H9 (cell line): ENCODE measurements at regions not wholly inside any gene's neighbourhood (a gene's known extent, or its start where the extent isn't known, plus 50 kb on each side); places are given as distances from the start of the nearest gene placed in this dataset.

Experiments used
- DNase-seq: peaks from one replicate; pipeline ENCODE4 v3.0.0-alpha.2; 2017
- H2AFZ ChIP-seq: one replicate; pipeline ENCODE4 v1.6.1; 2013; ENCODE audit warnings: mild to moderate bottlenecking, low read length, control low read depth, moderate library complexity
- H2AK5ac ChIP-seq: 2 replicates; pipeline ENCODE4 v1.6.1; 2013; ENCODE audit warnings: low read length, control low read depth, mixed read lengths; ENCODE audit not compliant: insufficient read length
- H2BK120ac ChIP-seq: one replicate; pipeline ENCODE4 v1.6.1; 2013; ENCODE audit warnings: low read depth, mild to moderate bottlenecking, low read length, control low read depth, inconsistent platforms; ENCODE audit not compliant: poor library complexity, severe bottlenecking
- H2BK12ac ChIP-seq: 2 replicates; pipeline ENCODE4 v1.6.1; 2013; ENCODE audit warnings: low read length, control low read depth, mixed read lengths, low read depth; ENCODE audit not compliant: insufficient read length
- H2BK15ac ChIP-seq: 2 replicates; pipeline ENCODE4 v1.6.1; 2013; ENCODE audit warnings: low read depth, low read length, control low read depth
- H2BK20ac ChIP-seq: one replicate; pipeline ENCODE4 v1.6.1; 2013; ENCODE audit warnings: low read depth, mild to moderate bottlenecking, low read length, control low read depth, inconsistent platforms; ENCODE audit not compliant: poor library complexity, severe bottlenecking
- H2BK5ac ChIP-seq: 2 replicates; pipeline ENCODE4 v1.6.1; 2013; ENCODE audit warnings: low read length, control low read depth, mixed read lengths; ENCODE audit not compliant: insufficient read length
- H3K14ac ChIP-seq: 2 replicates; pipeline ENCODE4 v1.6.1; 2013; ENCODE audit warnings: low read length, control low read depth; ENCODE audit not compliant: insufficient read depth
- H3K18ac ChIP-seq: 2 replicates; pipeline ENCODE4 v1.6.1; 2013; ENCODE audit warnings: low read depth, mild to moderate bottlenecking, mixed read lengths, low read length, control low read depth; ENCODE audit not compliant: insufficient read length
- H3K23ac ChIP-seq: 2 replicates; pipeline ENCODE4 v1.6.1; 2013; ENCODE audit warnings: low read length, control low read depth, mixed read lengths, low read depth; ENCODE audit not compliant: insufficient read length
- H3K23me2 ChIP-seq: 2 replicates; pipeline ENCODE4 v1.6.1; 2013; ENCODE audit warnings: low read depth, mild to moderate bottlenecking, mixed read lengths, low read length, control low read depth; ENCODE audit not compliant: insufficient read length, poor library complexity, severe bottlenecking
- H3K27ac ChIP-seq: 2 replicates; pipeline ENCODE4 v1.5.1; 2013; ENCODE audit warnings: low read length, control low read depth, mixed read lengths, low read depth; ENCODE audit not compliant: insufficient read length
- H3K27me3 ChIP-seq: 2 replicates; pipeline ENCODE4 v1.6.1; 2013; ENCODE audit warnings: low read length, control low read depth, inconsistent platforms; ENCODE audit not compliant: insufficient read depth
- H3K4ac ChIP-seq: 2 replicates; pipeline ENCODE4 v1.6.1; 2013; ENCODE audit warnings: low read depth, mild to moderate bottlenecking, control low read depth, inconsistent platforms, low read length, moderate library complexity
- H3K4me1 ChIP-seq: 2 replicates; pipeline ENCODE4 v1.6.1; 2013; ENCODE audit warnings: low read length, control low read depth, inconsistent platforms; ENCODE audit not compliant: insufficient read depth
- H3K4me2 ChIP-seq: 2 replicates; pipeline ENCODE4 v1.6.1; 2013; ENCODE audit warnings: low read length, control low read depth, mixed read lengths; ENCODE audit not compliant: insufficient read length, insufficient read depth
- H3K56ac ChIP-seq: 2 replicates; pipeline ENCODE4 v1.6.1; 2013; ENCODE audit warnings: low read depth, mild to moderate bottlenecking, mixed read lengths, low read length, control low read depth; ENCODE audit not compliant: insufficient read length
- H3K79me1 ChIP-seq: 2 replicates; pipeline ENCODE4 v1.6.1; 2013; ENCODE audit warnings: low read depth, mild to moderate bottlenecking, moderate library complexity, low read length, control low read depth, inconsistent platforms; ENCODE audit not compliant: insufficient read depth, poor library complexity, severe bottlenecking
- H3K79me2 ChIP-seq: 2 replicates; pipeline ENCODE4 v1.6.1; 2013; ENCODE audit warnings: low read length, control low read depth, inconsistent platforms; ENCODE audit not compliant: insufficient read depth
- H3K9ac ChIP-seq: 2 replicates; pipeline ENCODE4 v1.6.1; 2013; ENCODE audit warnings: low read length, control low read depth, mixed read lengths; ENCODE audit not compliant: insufficient read length; ENCODE audit errors: extremely low read depth
- H3K9me3 ChIP-seq: one replicate; pipeline ENCODE4 v1.6.1; 2013; ENCODE audit warnings: low read depth, low read length, inconsistent platforms; ENCODE audit not compliant: control insufficient read depth
- H3T11ph ChIP-seq: one replicate; pipeline ENCODE4 v1.6.1; 2013; ENCODE audit warnings: mild to moderate bottlenecking, low read length, control low read depth, inconsistent platforms
- H4K20me1 ChIP-seq: one replicate; pipeline ENCODE4 v1.6.1; 2013; ENCODE audit not compliant: control insufficient read depth, insufficient read length, insufficient read depth
- H4K5ac ChIP-seq: 2 replicates; pipeline ENCODE4 v1.6.1; 2013; ENCODE audit warnings: low read depth, mild to moderate bottlenecking, mixed read lengths, low read length, control low read depth; ENCODE audit not compliant: insufficient read length
- H4K8ac ChIP-seq: replicated peaks from 2 replicates; pipeline ENCODE4 v1.6.1; 2013; ENCODE audit warnings: low read length, control low read depth, mixed read lengths, low read depth; ENCODE audit not compliant: insufficient read length
- H4K91ac ChIP-seq: 2 replicates; pipeline ENCODE4 v1.6.1; 2013; ENCODE audit warnings: low read depth, mild to moderate bottlenecking, moderate library complexity, mixed read lengths, low read length, control low read depth; ENCODE audit not compliant: insufficient read length
- H3K27ac Mint-ChIP-seq, 3 experiments: 2 replicates in 2 of 3; 3 replicates in 1 of 3; pipeline ENCODE4 v1.8.0; 2020 to 2021; ENCODE audit warnings: mixed read lengths in 3 of 3, mild to moderate bottlenecking in 1 of 3, moderate library complexity in 1 of 3
- H3K27me3 Mint-ChIP-seq: 2 replicates; pipeline ENCODE4 v1.8.0; 2021; ENCODE audit warnings: low read depth, mild to moderate bottlenecking, moderate library complexity, mixed read lengths
- H3K36me3 Mint-ChIP-seq, 3 experiments: 2 replicates in 2 of 3; 3 replicates in 1 of 3; pipeline ENCODE4 v1.8.0; 2020 to 2021; ENCODE audit warnings: low read depth in 3 of 3, mixed read lengths in 3 of 3; ENCODE audit not compliant: insufficient read depth in 1 of 3
- H3K4me1 Mint-ChIP-seq, 2 experiments: 2 replicates each; pipeline ENCODE4 v1.8.0; 2020; ENCODE audit warnings: mixed read lengths in 2 of 2
- H3K4me3 Mint-ChIP-seq, 2 experiments: 2 replicates in 1 of 2; 3 replicates in 1 of 2; pipeline ENCODE4 v1.8.0; 2020 to 2021; ENCODE audit warnings: mild to moderate bottlenecking in 2 of 2, mixed read lengths in 2 of 2, moderate library complexity in 1 of 2
- H3K9me3 Mint-ChIP-seq, 2 experiments: 2 replicates in 1 of 2; 3 replicates in 1 of 2; pipeline ENCODE4 v1.8.0; 2020; ENCODE audit warnings: mild to moderate bottlenecking in 2 of 2, mixed read lengths in 2 of 2, moderate library complexity in 1 of 2
- CTCF ChIP-seq: fragments of 200-600 bp; sonication (generic); conservative IDR thresholded peaks from 3 replicates; pipeline ENCODE4 v1.8.0; 2021; ENCODE audit warnings: antibody characterized with exemption, mild to moderate bottlenecking
- WGBS: extraction: QIAGEN DNeasy Blood & Tissue Kit; methylation state at CpG from one replicate; pipeline ENCODE4 v1.1.7; 2013; ENCODE audit warnings: missing lambda C conversion rate, low lambda C conversion rate, mixed read lengths; ENCODE audit not compliant: insufficient read length; ENCODE audit errors: extremely low coverage; 5-methylcytosine and 5-hydroxymethylcytosine counted together

GRCh38 chr9:134497283-134497860 is 144.2 kb upstream of the COL5A1 start:
- Histone ChIP-seq H3K79me2 (no peaks in the 10 kb centered on the region), H2BK15ac (no peak overlapping the region), H2BK12ac (no peak overlapping the region), H3K56ac (no peak overlapping the region), H3K27me3 (peaks cover 2% of the 10 kb centered on the region; the same call in 1 of the 2 replicates), H3K23me2 (peaks cover 2% of the 10 kb centered on the region), H3K9ac (no peak overlapping the region), H3K4ac (no peak overlapping the region), H3K4me1 (no peaks in the 10 kb centered on the region), H4K91ac (no peak overlapping the region), H3K27ac (no peak overlapping the region), H2AFZ (no peak overlapping the region), H3K14ac (no peak overlapping the region), H4K5ac (no peak overlapping the region), H3K18ac (no peak overlapping the region), H4K8ac (no peak overlapping the region), H2BK120ac (no peak overlapping the region), H2BK20ac (no peak overlapping the region), H3K4me2 (no peak overlapping the region), H3T11ph (no peak overlapping the region), H3K79me1 (no peaks in the 10 kb centered on the region), H3K23ac (no peak overlapping the region), H2BK5ac (no peak overlapping the region), H2AK5ac (no peak overlapping the region), H3K9me3 (no peaks in the 10 kb centered on the region), H4K20me1 (no peaks in the 10 kb centered on the region)
- no peak overlapping the region for H3K4me3 Mint-ChIP-seq
- H3K4me1 Mint-ChIP-seq: peaks cover 7 to 14% of the 10 kb centered on the region in 2 experiments; a peak in 3 of 4 replicates
- H3K27me3 Mint-ChIP-seq: no peaks in the 10 kb centered on the region; the same call in 1 of the 2 replicates
- DNase-seq: no peak
- TF ChIP-seq CTCF: no peak
- peaks cover 6 to 13% of the 10 kb centered on the region in 2 experiments; a peak in 3 of 5 replicates for H3K9me3 Mint-ChIP-seq
- no peak overlapping the region for H3K27ac Mint-ChIP-seq
- WGBS: no CpG with 5 or more reads among the region's 5 CpGs
- peaks cover 0 to 7% (median 0%) of the 10 kb centered on the region in 3 experiments; a peak in 1 of 7 replicates for H3K36me3 Mint-ChIP-seq
